ENCODE measurements at regions not wholly inside any gene's neighbourhood (a gene's known extent, or its start where the extent isn't known, plus 50 kb on each side); places are given as distances from the start of the nearest gene placed in this dataset.
A peak's percentile ranks its signal among the peaks of the same experiment; 100 is the strongest.

GRCh38 chr11:103618528-103618927 lies 417.9 kb upstream of the DDI1 start:
- Mint-ChIP-seq H3K9me3 (ENCODE audit: unreplicated experiment) (no peaks in the 10 kb centered on the region), H3K27ac (ENCODE audit: unreplicated experiment) (no peak overlapping the region), H3K4me3 (ENCODE audit: unreplicated experiment) (no peak overlapping the region), H3K27me3 (ENCODE audit: low read depth, unreplicated experiment) (no peaks in the 10 kb centered on the region), H3K36me3 (ENCODE audit: low read depth, unreplicated experiment) (no peaks in the 10 kb centered on the region), H3K4me1 (ENCODE audit: low read depth, unreplicated experiment) (no peaks in the 10 kb centered on the region)
- no peak overlapping the region for H3K27ac ChIP-seq (ENCODE audit: low read depth, low read length)
- no peaks in the 10 kb centered on the region for H3K79me2 ChIP-seq (ENCODE audit: insufficient read depth, low read length)
- H3K9ac ChIP-seq (ENCODE audit: low read length) = no peak overlapping the region
- H2AFZ ChIP-seq (ENCODE audit: low read depth, low read length) = no peak overlapping the region
- TF ChIP-seq CTCF (IDR thresholded peaks at IDR 0.05; ENCODE audit: insufficient read depth, low read depth, low read length) = no peak
- TF ChIP-seq EZH2 (IDR thresholded peaks at IDR 0.05; ENCODE audit: insufficient read depth, low read length) = no peak
- FAIRE-seq (peak; percentile 58), DNase-seq (ENCODE audit: low read depth) (peak; percentile 68)
- H3K4me2 ChIP-seq (ENCODE audit: low read length) = no peak overlapping the region
- H3K9me3 ChIP-seq (ENCODE audit: insufficient read depth, low read depth, low read length) = no peaks in the 10 kb centered on the region
- H3K4me3 ChIP-seq (ENCODE audit: insufficient read depth, low read depth, low read length) = no peak overlapping the region
- no peaks in the 10 kb centered on the region for H3K4me1 ChIP-seq (ENCODE audit: insufficient read depth, low read length)
- no peaks in the 10 kb centered on the region for H3K27me3 ChIP-seq (ENCODE audit: insufficient read depth, low read length)
- no peaks in the 10 kb centered on the region for H4K20me1 ChIP-seq (ENCODE audit: insufficient read depth, low read length)
- no peaks in the 10 kb centered on the region for H3K36me3 ChIP-seq (ENCODE audit: insufficient read depth, low read length)

DNA sequence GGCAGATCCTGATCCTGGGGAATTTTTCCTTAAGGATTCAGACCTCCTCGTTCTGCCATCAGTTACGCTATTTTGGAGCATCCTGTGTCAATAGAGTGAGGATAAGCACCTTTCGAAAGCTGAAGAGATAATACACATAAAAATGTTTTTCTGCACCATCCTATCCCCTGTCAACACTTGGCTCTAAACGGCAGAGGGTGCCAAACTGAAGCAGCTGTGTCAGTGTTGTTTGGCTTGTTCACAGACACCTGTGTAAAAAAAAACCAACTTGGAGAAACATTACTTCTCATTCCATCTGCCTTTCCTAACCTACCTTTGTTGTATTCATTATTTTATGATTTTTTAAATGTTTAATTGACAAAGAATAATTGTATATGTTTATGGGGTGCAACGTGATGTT lies 417.0 kb upstream of the DDI1 start:
- H3K4me3 Mint-ChIP-seq (ENCODE audit: unreplicated experiment) = no peak overlapping the region
- H3K9me3 ChIP-seq (ENCODE audit: insufficient read depth, low read depth, low read length) = no peaks in the 10 kb centered on the region
- H3K36me3 ChIP-seq (ENCODE audit: insufficient read depth, low read length) = no peaks in the 10 kb centered on the region
- H3K4me1 Mint-ChIP-seq (ENCODE audit: low read depth, unreplicated experiment) = no peaks in the 10 kb centered on the region
- no peaks in the 10 kb centered on the region for H3K27me3 ChIP-seq (ENCODE audit: insufficient read depth, low read length)
- no peak overlapping the region for H3K27ac ChIP-seq (ENCODE audit: low read depth, low read length)
- H3K4me1 ChIP-seq (ENCODE audit: insufficient read depth, low read length) = no peaks in the 10 kb centered on the region
- DNase-seq (ENCODE audit: low read depth) (no peak), FAIRE-seq (no peak)
- H3K27ac Mint-ChIP-seq (ENCODE audit: unreplicated experiment) = no peak overlapping the region
- no peaks in the 10 kb centered on the region for H3K9me3 Mint-ChIP-seq (ENCODE audit: unreplicated experiment)
- H3K9ac ChIP-seq (ENCODE audit: low read length) = no peak overlapping the region
- no peak overlapping the region for H3K4me3 ChIP-seq (ENCODE audit: insufficient read depth, low read depth, low read length)
- H3K27me3 Mint-ChIP-seq (ENCODE audit: low read depth, unreplicated experiment) = no peaks in the 10 kb centered on the region
- TF ChIP-seq EZH2 (IDR thresholded peaks at IDR 0.05; ENCODE audit: insufficient read depth, low read length) (no peak), CTCF (IDR thresholded peaks at IDR 0.05; ENCODE audit: insufficient read depth, low read depth, low read length) (no peak)
- no peaks in the 10 kb centered on the region for H3K36me3 Mint-ChIP-seq (ENCODE audit: low read depth, unreplicated experiment)
- no peak overlapping the region for H3K4me2 ChIP-seq (ENCODE audit: low read length)
- H3K79me2 ChIP-seq (ENCODE audit: insufficient read depth, low read length) = no peaks in the 10 kb centered on the region
- no peaks in the 10 kb centered on the region for H4K20me1 ChIP-seq (ENCODE audit: insufficient read depth, low read length)
- peak overlapping the region; percentile 43 for H2AFZ ChIP-seq (ENCODE audit: low read depth, low read length)

DNA sequence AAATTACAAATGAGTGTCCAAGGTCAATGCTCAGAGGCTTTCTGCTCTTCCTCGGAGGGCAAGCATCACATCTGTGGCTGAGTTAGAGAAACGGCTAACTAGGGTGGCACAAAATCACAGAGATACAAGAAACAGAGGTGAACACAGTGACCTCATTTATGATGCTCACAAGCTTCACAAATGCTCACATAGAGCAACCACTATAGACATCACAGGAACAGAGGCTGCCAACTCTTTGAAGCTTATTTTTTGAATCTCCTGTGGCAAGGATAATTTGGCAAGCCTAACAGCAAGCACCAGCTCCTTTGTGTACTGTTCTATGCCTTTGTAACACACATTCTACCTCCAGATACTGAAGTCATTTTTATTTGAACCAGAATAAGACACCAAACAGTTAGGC lies 416.5 kb upstream of the DDI1 start:
- TF ChIP-seq CTCF (IDR thresholded peaks at IDR 0.05; ENCODE audit: insufficient read depth, low read depth, low read length) = no peak
- no peak for TF ChIP-seq EZH2 (IDR thresholded peaks at IDR 0.05; ENCODE audit: insufficient read depth, low read length)
- no peaks in the 10 kb centered on the region for H3K36me3 Mint-ChIP-seq (ENCODE audit: low read depth, unreplicated experiment)
- Histone ChIP-seq H3K4me2 (ENCODE audit: low read length) (no peak overlapping the region), H3K36me3 (ENCODE audit: insufficient read depth, low read length) (no peaks in the 10 kb centered on the region), H3K9me3 (ENCODE audit: insufficient read depth, low read depth, low read length) (no peaks in the 10 kb centered on the region), H3K79me2 (ENCODE audit: insufficient read depth, low read length) (no peaks in the 10 kb centered on the region), H2AFZ (ENCODE audit: low read depth, low read length) (peak overlapping the region; percentile 43), H3K27ac (ENCODE audit: low read depth, low read length) (no peak overlapping the region), H4K20me1 (ENCODE audit: insufficient read depth, low read length) (no peaks in the 10 kb centered on the region), H3K9ac (ENCODE audit: low read length) (no peak overlapping the region), H3K4me1 (ENCODE audit: insufficient read depth, low read length) (peaks cover 4% of the 10 kb centered on the region), H3K4me3 (ENCODE audit: insufficient read depth, low read depth, low read length) (no peak overlapping the region), H3K27me3 (ENCODE audit: insufficient read depth, low read length) (no peaks in the 10 kb centered on the region)
- DNase-seq (ENCODE audit: low read depth) = peak; percentile 31
- no peak overlapping the region for H3K27ac Mint-ChIP-seq (ENCODE audit: unreplicated experiment)
- no peak for FAIRE-seq
- H3K4me3 Mint-ChIP-seq (ENCODE audit: unreplicated experiment) = no peak overlapping the region
- no peaks in the 10 kb centered on the region for H3K9me3 Mint-ChIP-seq (ENCODE audit: unreplicated experiment)
- peaks cover 2% of the 10 kb centered on the region for H3K4me1 Mint-ChIP-seq (ENCODE audit: low read depth, unreplicated experiment)
- H3K27me3 Mint-ChIP-seq (ENCODE audit: low read depth, unreplicated experiment) = no peaks in the 10 kb centered on the region
